ENCODE measurements at regions not wholly inside any gene's neighbourhood (a gene's known extent, or its start where the extent isn't known, plus 50 kb on each side); places are given as distances from the start of the nearest gene placed in this dataset.
"Not testable (repeated sequence)": the region's sequence is repeated elsewhere in the genome, so short reads cannot be mapped to it uniquely, and the experiment has no call there.

DNA sequence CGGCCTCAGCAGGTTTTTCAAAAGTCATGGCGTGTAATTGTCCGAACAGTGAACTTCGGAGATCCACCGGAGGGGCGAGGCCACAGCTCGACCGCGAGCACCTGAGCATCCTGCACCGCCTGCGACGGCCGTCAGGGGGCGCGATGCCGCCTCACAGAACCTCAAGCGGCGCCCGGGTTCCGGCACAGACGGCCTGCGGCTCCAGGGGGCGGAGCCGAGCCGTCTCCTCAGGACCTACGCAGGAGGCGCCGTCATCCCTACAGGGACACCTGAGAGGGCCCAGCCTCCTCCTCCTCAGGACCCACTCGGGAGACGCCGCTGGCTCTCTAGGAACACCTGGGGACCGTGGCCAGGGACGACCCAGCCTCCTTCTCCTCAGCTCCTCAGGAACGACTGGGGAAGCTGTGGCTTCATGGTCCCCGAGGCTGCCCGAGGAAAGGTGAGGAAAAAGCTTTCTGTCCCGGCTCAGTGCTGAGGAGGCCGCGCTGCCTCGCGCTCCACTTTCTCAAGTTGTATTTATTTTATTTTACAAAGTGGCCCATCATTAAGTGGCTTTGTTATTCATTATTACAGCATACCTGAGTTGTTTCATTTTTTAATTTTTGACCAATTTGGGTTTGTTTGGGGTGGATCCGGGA, 197.3 kb downstream of the LMLN start:
- TF ChIP-seq, protein P1, sequence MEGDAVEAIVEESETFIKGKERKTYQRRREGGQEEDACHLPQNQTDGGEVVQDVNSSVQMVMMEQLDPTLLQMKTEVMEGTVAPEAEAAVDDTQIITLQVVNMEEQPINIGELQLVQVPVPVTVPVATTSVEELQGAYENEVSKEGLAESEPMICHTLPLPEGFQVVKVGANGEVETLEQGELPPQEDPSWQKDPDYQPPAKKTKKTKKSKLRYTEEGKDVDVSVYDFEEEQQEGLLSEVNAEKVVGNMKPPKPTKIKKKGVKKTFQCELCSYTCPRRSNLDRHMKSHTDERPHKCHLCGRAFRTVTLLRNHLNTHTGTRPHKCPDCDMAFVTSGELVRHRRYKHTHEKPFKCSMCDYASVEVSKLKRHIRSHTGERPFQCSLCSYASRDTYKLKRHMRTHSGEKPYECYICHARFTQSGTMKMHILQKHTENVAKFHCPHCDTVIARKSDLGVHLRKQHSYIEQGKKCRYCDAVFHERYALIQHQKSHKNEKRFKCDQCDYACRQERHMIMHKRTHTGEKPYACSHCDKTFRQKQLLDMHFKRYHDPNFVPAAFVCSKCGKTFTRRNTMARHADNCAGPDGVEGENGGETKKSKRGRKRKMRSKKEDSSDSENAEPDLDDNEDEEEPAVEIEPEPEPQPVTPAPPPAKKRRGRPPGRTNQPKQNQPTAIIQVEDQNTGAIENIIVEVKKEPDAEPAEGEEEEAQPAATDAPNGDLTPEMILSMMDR (IDR thresholded peaks at IDR 0.05) = not testable (repeated sequence)
- TF ChIP-seq POLR2A (IDR thresholded peaks at IDR 0.05) = not testable (repeated sequence)

All from Peyer's patch (tissue), 4 donors.